ENCODE measurements at regions not wholly inside any gene's neighbourhood (a gene's known extent, or its start where the extent isn't known, plus 50 kb on each side); places are given as distances from the start of the nearest gene placed in this dataset.

DNA sequence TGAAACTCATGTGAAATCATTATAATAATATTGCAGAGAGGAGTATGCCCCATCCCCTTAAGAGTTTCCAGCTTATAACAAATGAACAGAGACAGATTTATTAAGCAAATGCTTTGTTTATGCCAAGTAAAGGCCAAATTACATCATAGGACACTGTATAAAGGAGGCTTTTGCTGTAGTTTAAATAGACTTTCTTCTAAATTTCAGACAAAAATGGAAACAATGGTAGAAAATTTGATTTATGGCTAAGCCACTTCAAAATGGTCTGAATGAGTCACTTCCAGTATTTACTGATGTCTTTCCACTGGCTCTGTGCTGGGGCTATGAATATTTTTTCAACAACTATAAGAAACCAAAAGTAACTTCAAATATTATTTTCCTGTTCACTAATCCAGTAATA lies 81.1 kb upstream of the ST6GALNAC5 start:
- peaks cover 5 to 6% of the 10 kb centered on the region in 2 experiments for H3K4me1 Mint-ChIP-seq
- TF ChIP-seq, protein P1, sequence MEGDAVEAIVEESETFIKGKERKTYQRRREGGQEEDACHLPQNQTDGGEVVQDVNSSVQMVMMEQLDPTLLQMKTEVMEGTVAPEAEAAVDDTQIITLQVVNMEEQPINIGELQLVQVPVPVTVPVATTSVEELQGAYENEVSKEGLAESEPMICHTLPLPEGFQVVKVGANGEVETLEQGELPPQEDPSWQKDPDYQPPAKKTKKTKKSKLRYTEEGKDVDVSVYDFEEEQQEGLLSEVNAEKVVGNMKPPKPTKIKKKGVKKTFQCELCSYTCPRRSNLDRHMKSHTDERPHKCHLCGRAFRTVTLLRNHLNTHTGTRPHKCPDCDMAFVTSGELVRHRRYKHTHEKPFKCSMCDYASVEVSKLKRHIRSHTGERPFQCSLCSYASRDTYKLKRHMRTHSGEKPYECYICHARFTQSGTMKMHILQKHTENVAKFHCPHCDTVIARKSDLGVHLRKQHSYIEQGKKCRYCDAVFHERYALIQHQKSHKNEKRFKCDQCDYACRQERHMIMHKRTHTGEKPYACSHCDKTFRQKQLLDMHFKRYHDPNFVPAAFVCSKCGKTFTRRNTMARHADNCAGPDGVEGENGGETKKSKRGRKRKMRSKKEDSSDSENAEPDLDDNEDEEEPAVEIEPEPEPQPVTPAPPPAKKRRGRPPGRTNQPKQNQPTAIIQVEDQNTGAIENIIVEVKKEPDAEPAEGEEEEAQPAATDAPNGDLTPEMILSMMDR (conservative IDR thresholded peaks at IDR 0.05): no peak
- no peak overlapping the region for H2BK12ac ChIP-seq (ENCODE audit: insufficient read length, low read depth, low read length)
- no peaks in the 10 kb centered on the region for H3K4me1 ChIP-seq (ENCODE audit: insufficient read depth, low read length)
- H4K8ac ChIP-seq (replicated peaks; ENCODE audit: insufficient read length, low read depth, low read length): no peak overlapping the region
- no peak overlapping the region for H3K9ac ChIP-seq (ENCODE audit: extremely low read depth, insufficient read length, low read length)
- H3K9me3 ChIP-seq (ENCODE audit: control insufficient read depth, low read depth, low read length): no peaks in the 10 kb centered on the region
- no peak overlapping the region for H4K5ac ChIP-seq (ENCODE audit: insufficient read length, low read depth, low read length)
- H3K23ac ChIP-seq (ENCODE audit: insufficient read length, low read depth, low read length): no peak overlapping the region
- no peaks in the 10 kb centered on the region for H3K27me3 Mint-ChIP-seq (ENCODE audit: low read depth)
- no peak overlapping the region for H3K4me2 ChIP-seq (ENCODE audit: insufficient read depth, insufficient read length, low read length)
- H4K20me1 ChIP-seq (ENCODE audit: control insufficient read depth, insufficient read depth, insufficient read length): no peaks in the 10 kb centered on the region
- no peak overlapping the region for H2BK20ac ChIP-seq (ENCODE audit: low read depth, low read length, poor library complexity, severe bottlenecking)
- H3K9me3 Mint-ChIP-seq: peaks cover 2 to 4% of the 10 kb centered on the region in 2 experiments; a peak in 3 of 5 replicates
- no peak overlapping the region for H2BK15ac ChIP-seq (ENCODE audit: low read depth, low read length)
- H3K27ac ChIP-seq (ENCODE audit: insufficient read length, low read depth, low read length): no peak overlapping the region
- H3K27ac Mint-ChIP-seq: no peak overlapping the region
- H2BK120ac ChIP-seq (ENCODE audit: low read depth, low read length, poor library complexity, severe bottlenecking): no peak overlapping the region
- H3K56ac ChIP-seq (ENCODE audit: insufficient read length, low read depth, low read length): no peak overlapping the region
- no peak overlapping the region for H2BK5ac ChIP-seq (ENCODE audit: insufficient read length, low read length)
- no peak overlapping the region for H2AK5ac ChIP-seq (ENCODE audit: insufficient read length, low read length)
- no peak overlapping the region for H3K18ac ChIP-seq (ENCODE audit: insufficient read length, low read depth, low read length)
- no peak for DNase-seq
- no peak overlapping the region for H3K14ac ChIP-seq (ENCODE audit: insufficient read depth, low read length)
- no peak overlapping the region for H3T11ph ChIP-seq (ENCODE audit: low read length)
- no peaks in the 10 kb centered on the region for H3K23me2 ChIP-seq (ENCODE audit: insufficient read length, low read depth, low read length, poor library complexity, severe bottlenecking)
- no peak overlapping the region for H3K4me3 Mint-ChIP-seq
- H3K4ac ChIP-seq (ENCODE audit: low read depth, low read length): no peak overlapping the region
- H3K79me1 ChIP-seq (ENCODE audit: insufficient read depth, low read depth, low read length, poor library complexity, severe bottlenecking): no peaks in the 10 kb centered on the region
- H3K79me2 ChIP-seq (ENCODE audit: insufficient read depth, low read length): no peaks in the 10 kb centered on the region
- H3K36me3 Mint-ChIP-seq (ENCODE audit: insufficient read depth in 1 of 3, low read depth in 3 of 3): peaks cover 0 to 4% (median 0%) of the 10 kb centered on the region in 3 experiments; a peak in 1 of 7 replicates
- no peak overlapping the region for H2AFZ ChIP-seq (ENCODE audit: low read length)
- H4K91ac ChIP-seq (ENCODE audit: insufficient read length, low read depth, low read length): no peak overlapping the region
- H3K27me3 ChIP-seq (ENCODE audit: insufficient read depth, low read length): no peaks in the 10 kb centered on the region
